Endothelial cell (in vitro differentiated cells): ENCODE measurements at regions not wholly inside any gene's neighbourhood (a gene's known extent, or its start where the extent isn't known, plus 50 kb on each side); places are given as distances from the start of the nearest gene placed in this dataset.
A peak's percentile ranks its signal among the peaks of the same experiment; 100 is the strongest.

Experiments used
- DNase-seq: peaks from one replicate; pipeline ENCODE4 v3.0.0; 2021; ENCODE audit warnings: low spot score
- H3K27ac Mint-ChIP-seq: one replicate; pipeline ENCODE4 v1.8.0; 2021; ENCODE audit warnings: mixed read lengths, inconsistent platforms; ENCODE audit not compliant: unreplicated experiment
- H3K27me3 Mint-ChIP-seq: one replicate; pipeline ENCODE4 v1.8.0; 2021; ENCODE audit warnings: mild to moderate bottlenecking, moderate library complexity, mixed read lengths, inconsistent platforms; ENCODE audit not compliant: unreplicated experiment
- H3K36me3 Mint-ChIP-seq: one replicate; pipeline ENCODE4 v1.8.0; 2021; ENCODE audit warnings: mild to moderate bottlenecking, low read depth, mixed read lengths, inconsistent platforms; ENCODE audit not compliant: unreplicated experiment
- H3K4me1 Mint-ChIP-seq: one replicate; pipeline ENCODE4 v1.8.0; 2021; ENCODE audit warnings: mild to moderate bottlenecking, mixed read lengths, inconsistent platforms; ENCODE audit not compliant: unreplicated experiment
- H3K4me3 Mint-ChIP-seq: one replicate; pipeline ENCODE4 v1.8.0; 2021; ENCODE audit warnings: mild to moderate bottlenecking, mixed read lengths, inconsistent platforms; ENCODE audit not compliant: unreplicated experiment
- H3K9me3 Mint-ChIP-seq: one replicate; pipeline ENCODE4 v1.8.0; 2021; ENCODE audit warnings: mixed read lengths, inconsistent platforms; ENCODE audit not compliant: unreplicated experiment
- TF ChIP-seq, protein P1 (sequence below): fragments of 200-600 bp; sonication (generic); IDR thresholded peaks from one replicate; pipeline ENCODE4 v1.5.0; 2021; ENCODE audit warnings: antibody characterized with exemption; ENCODE audit not compliant: unreplicated experiment

DNA sequence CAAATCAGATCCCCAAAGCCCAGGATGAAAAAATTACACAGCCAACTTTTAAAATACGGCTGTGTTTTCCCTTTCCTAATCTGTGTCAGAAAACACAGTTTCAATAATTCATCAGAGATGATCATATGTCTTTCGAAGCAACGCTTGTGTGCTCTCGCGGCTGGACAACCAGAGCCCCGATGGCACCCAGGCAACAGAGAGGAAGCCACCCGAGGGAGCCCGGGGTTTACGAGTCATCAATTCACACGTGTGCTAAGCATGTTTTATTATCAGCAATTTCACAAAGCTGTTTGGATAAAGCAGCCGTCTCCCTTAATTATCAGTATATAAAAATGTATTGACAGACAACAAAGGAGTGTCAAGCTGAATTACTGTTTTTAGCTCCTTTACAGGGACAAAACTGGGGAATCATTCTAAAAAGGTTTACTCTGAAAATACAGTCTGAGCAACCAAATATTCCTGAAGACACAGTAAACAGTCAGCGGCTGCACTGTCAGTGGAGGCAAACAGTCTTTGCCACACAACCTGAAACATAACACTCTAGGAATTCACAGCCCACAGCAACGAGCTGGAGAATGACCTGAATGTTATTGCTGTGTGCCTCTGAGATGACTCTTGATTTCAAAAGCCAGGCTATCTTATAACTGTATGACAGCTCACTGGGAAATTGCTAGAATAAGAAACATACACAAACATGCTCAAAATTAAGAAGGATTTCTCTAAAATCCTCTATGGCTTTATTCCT lies 201.0 kb downstream of the SIPA1L2 start:
- Mint-ChIP-seq H3K4me1 (no peaks in the 10 kb centered on the region), H3K9me3 (no peaks in the 10 kb centered on the region), H3K36me3 (peaks cover 43% of the 10 kb centered on the region), H3K4me3 (no peak overlapping the region), H3K27me3 (peaks cover 6% of the 10 kb centered on the region), H3K27ac (peak overlapping the region; percentile 4)
- TF ChIP-seq, protein P1, sequence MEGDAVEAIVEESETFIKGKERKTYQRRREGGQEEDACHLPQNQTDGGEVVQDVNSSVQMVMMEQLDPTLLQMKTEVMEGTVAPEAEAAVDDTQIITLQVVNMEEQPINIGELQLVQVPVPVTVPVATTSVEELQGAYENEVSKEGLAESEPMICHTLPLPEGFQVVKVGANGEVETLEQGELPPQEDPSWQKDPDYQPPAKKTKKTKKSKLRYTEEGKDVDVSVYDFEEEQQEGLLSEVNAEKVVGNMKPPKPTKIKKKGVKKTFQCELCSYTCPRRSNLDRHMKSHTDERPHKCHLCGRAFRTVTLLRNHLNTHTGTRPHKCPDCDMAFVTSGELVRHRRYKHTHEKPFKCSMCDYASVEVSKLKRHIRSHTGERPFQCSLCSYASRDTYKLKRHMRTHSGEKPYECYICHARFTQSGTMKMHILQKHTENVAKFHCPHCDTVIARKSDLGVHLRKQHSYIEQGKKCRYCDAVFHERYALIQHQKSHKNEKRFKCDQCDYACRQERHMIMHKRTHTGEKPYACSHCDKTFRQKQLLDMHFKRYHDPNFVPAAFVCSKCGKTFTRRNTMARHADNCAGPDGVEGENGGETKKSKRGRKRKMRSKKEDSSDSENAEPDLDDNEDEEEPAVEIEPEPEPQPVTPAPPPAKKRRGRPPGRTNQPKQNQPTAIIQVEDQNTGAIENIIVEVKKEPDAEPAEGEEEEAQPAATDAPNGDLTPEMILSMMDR = no peak
- no peak for DNase-seq

DNA sequence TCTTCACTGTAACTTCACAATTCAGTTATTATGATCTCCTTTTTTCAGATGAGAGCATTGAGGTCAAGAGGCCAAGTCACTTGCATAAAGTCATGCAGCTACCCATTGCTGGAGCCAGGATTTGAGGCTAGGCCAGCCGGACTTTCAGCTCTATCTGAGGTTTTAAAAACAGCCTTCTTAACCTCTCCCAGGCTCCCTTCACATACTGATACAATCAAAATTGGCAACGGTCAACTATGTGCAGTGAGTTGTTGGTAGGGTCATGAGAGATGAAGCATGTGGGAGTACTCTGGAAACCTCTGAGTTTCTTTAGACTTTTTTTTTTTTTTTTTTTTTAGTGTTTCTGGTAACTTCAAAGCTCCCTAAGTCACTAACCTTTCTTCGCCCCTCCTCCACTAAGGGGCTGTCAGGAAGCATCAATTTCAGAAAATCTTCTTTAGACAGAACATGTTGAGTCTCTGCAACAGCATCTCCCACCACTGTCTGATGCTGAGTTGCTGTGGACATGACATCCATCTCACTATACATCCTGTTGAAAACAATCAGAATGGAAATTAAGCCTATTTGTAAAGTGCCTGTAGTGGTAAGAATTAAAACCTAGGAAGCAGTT lies 201.8 kb downstream of the SIPA1L2 start:
- Mint-ChIP-seq H3K36me3 (peaks cover 47% of the 10 kb centered on the region), H3K27ac (no peak overlapping the region), H3K4me3 (no peak overlapping the region), H3K27me3 (peaks cover 8% of the 10 kb centered on the region), H3K9me3 (no peaks in the 10 kb centered on the region), H3K4me1 (no peaks in the 10 kb centered on the region)
- TF ChIP-seq, protein P1 = no peak
- no peak for DNase-seq

DNA sequence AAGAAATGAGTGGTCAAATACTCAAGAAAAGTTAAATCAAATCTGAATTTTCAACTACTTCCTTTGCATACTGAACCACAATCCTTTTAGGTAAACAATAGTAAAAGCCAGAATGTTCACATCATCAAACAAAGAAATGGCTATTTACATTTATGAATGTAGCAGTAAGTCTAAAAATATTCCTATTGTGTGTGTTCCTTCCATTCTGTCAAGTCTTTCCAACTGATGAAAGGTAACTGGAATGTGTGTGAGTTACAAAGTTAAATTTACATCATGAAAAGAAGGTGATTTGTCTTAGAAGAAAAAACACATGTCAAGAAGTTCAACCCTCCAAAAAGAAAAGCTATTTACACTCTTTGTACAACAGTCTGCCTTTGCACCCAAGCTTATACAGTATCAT lies 203.1 kb downstream of the SIPA1L2 start:
- Mint-ChIP-seq H3K27me3 (peaks cover 8% of the 10 kb centered on the region), H3K4me1 (no peaks in the 10 kb centered on the region), H3K27ac (no peak overlapping the region), H3K4me3 (no peak overlapping the region), H3K9me3 (no peaks in the 10 kb centered on the region), H3K36me3 (peaks cover 46% of the 10 kb centered on the region)
- no peak for DNase-seq
- TF ChIP-seq, protein P1 = no peak

DNA sequence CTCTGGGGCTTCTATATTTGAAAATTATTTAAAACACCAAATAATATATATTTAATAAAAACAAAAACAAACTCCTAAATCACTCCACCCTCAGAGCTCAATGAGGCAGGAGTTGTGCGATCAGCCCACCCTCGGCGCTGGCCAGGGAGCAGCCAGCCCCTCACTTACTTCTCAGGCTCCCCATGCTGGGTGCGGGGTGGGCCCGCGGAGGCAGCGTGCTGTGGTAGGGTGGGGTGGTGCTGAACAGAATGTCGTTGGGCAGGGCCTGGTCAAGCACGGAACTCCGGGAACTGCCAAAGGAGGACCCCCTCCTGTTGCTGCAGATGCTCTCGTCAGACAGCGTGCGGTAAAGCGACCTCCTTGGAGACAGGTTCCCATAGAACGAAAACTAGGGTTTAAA lies 204.5 kb downstream of the SIPA1L2 start:
- Mint-ChIP-seq H3K4me3 (no peak overlapping the region), H3K9me3 (no peaks in the 10 kb centered on the region), H3K36me3 (peaks cover 50% of the 10 kb centered on the region), H3K27me3 (peaks cover 6% of the 10 kb centered on the region), H3K4me1 (no peaks in the 10 kb centered on the region), H3K27ac (no peak overlapping the region)
- TF ChIP-seq, protein P1 = no peak
- no peak for DNase-seq

DNA sequence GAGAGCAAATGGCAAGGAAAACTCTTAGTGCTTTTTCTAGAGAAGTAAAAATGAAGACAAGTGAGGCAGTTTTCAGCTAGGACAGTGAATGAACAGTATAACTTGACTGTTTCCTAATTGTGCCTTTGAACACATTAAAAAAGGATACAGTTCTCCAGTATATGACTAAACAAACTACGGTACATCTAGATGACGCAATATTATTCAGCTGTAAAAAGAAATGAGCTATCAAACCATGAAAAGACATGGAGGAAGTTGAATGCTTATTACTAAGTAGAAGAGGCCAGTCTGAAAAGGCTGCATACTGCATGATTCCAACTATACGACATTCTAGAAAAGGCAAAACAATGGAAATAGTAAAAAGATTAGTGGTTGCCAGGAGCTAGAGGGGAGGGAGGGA lies 206.3 kb downstream of the SIPA1L2 start:
- no peak overlapping the region for H3K27ac Mint-ChIP-seq
- TF ChIP-seq, protein P1 = no peak
- H3K27me3 Mint-ChIP-seq = peaks cover 6% of the 10 kb centered on the region
- no peaks in the 10 kb centered on the region for H3K4me1 Mint-ChIP-seq
- H3K36me3 Mint-ChIP-seq = peaks cover 54% of the 10 kb centered on the region
- no peak for DNase-seq
- no peak overlapping the region for H3K4me3 Mint-ChIP-seq
- no peaks in the 10 kb centered on the region for H3K9me3 Mint-ChIP-seq
